NCI-H526 (cell line): ENCODE measurements at regions not wholly inside any gene's neighbourhood (a gene's known extent, or its start where the extent isn't known, plus 50 kb on each side); places are given as distances from the start of the nearest gene placed in this dataset.
A peak's percentile ranks its signal among the peaks of the same experiment; 100 is the strongest.
"Not testable (repeated sequence)": the region's sequence is repeated elsewhere in the genome, so short reads cannot be mapped to it uniquely, and the experiment has no call there.

ENCODE experiments used
- DNase-seq, 2 experiments: peaks; one replicate each; lab custom pipeline; 2025; lab: John Stamatoyannopoulos, UW

GRCh38 chr5:1731091-1731639 lies 68.5 kb downstream of the MRPL36 start:
- no peak for DNase-seq

- DNase-seq, result no peak
Measured at GRCh38 chr5:1730487-1730847, 69.2 kb downstream of the MRPL36 start.

- no peak for DNase-seq
Measured at GRCh38 chr5:1729641-1730486, 69.8 kb downstream of the MRPL36 start.

GRCh38 chr5:1728846-1729245 lies 70.8 kb downstream of the MRPL36 start:
- DNase-seq, result peak in 1 of 2 experiments; percentile 13

- DNase-seq, result no peak
Measured at GRCh38 chr5:1727571-1727970, 72.1 kb downstream of the MRPL36 start.

- DNase-seq, result no peak
Measured at GRCh38 chr5:1726956-1727355, 72.7 kb downstream of the MRPL36 start.

GRCh38 chr5:1726469-1726865 lies 73.2 kb downstream of the MRPL36 start:
- DNase-seq, result no peak

- DNase-seq, result no peak
Measured at GRCh38 chr5:1725641-1726468, 73.8 kb downstream of the MRPL36 start.

GRCh38 chr5:1724822-1725602 lies 74.6 kb downstream of the MRPL36 start:
- no peak for DNase-seq

- DNase-seq, result no peak
Measured at GRCh38 chr5:1723957-1724821, 75.4 kb downstream of the MRPL36 start.

- no peak for DNase-seq
Measured at GRCh38 chr5:1723476-1723875, 76.2 kb downstream of the MRPL36 start.

GRCh38 chr5:1722877-1723276 lies 76.8 kb downstream of the MRPL36 start:
- no peak for DNase-seq

- no peak for DNase-seq
Measured at GRCh38 chr5:1720396-1721110, 79.1 kb downstream of the MRPL36 start.

- DNase-seq, result no peak
Measured at GRCh38 chr5:1719860-1720259, 79.8 kb downstream of the MRPL36 start.

- DNase-seq, result no peak
Measured at GRCh38 chr5:1718669-1719068, 81.0 kb downstream of the MRPL36 start.

- DNase-seq, result not testable (repeated sequence)
Measured at GRCh38 chr5:1710091-1710490, 89.5 kb downstream of the MRPL36 start.

- no peak for DNase-seq
Measured at GRCh38 chr5:1709171-1709803, 90.3 kb downstream of the MRPL36 start.

GRCh38 chr5:1708592-1709141 lies 91.0 kb downstream of the MRPL36 start:
- DNase-seq, result no peak

GRCh38 chr5:1707467-1707866 lies 92.2 kb downstream of the MRPL36 start:
- DNase-seq, result no peak

- no peak for DNase-seq
Measured at GRCh38 chr5:1706428-1706827, 93.2 kb downstream of the MRPL36 start.
